Activated CD4-positive, alpha-beta T cell treated with anti-CD3 and anti-CD28 coated beads, Interleukin-2, amount 10 ng/mL, durations not matched to agents 24 days and 14 days (primary cell): ENCODE measurements at regions not wholly inside any gene's neighbourhood (a gene's known extent, or its start where the extent isn't known, plus 50 kb on each side); places are given as distances from the start of the nearest gene placed in this dataset.
"Not testable (repeated sequence)": the region's sequence is repeated elsewhere in the genome, so short reads cannot be mapped to it uniquely, and the experiment has no call there.

Source experiments
- DNase-seq: peaks from one replicate; pipeline ENCODE4 v3.0.0; 2022
- H3K27ac Mint-ChIP-seq: one replicate; pipeline ENCODE4 v1.8.0; 2022; ENCODE audit warnings: mild to moderate bottlenecking, mixed read lengths
- H3K27me3 Mint-ChIP-seq: one replicate; pipeline ENCODE4 v1.8.0; 2022; ENCODE audit warnings: mixed read lengths
- H3K36me3 Mint-ChIP-seq: one replicate; pipeline ENCODE4 v1.8.0; 2022; ENCODE audit warnings: low read depth, mild to moderate bottlenecking, mixed read lengths
- H3K4me1 Mint-ChIP-seq: one replicate; pipeline ENCODE4 v1.8.0; 2021; ENCODE audit warnings: mixed read lengths
- H3K4me3 Mint-ChIP-seq: one replicate; pipeline ENCODE4 v1.8.0; 2022; ENCODE audit warnings: mild to moderate bottlenecking, moderate library complexity, mixed read lengths
- H3K9me3 Mint-ChIP-seq: one replicate; pipeline ENCODE4 v1.8.0; 2021; ENCODE audit warnings: mixed read lengths
- intact Hi-C: fragments of 100-400 bp; cut with micrococcal nuclease; formaldehyde crosslinking; loops from one replicate; pipeline ENCODE4 v1.15.1; 2023

- no peaks in the 10 kb centered on the region for H3K9me3 Mint-ChIP-seq
- no peak overlapping the region for H3K4me3 Mint-ChIP-seq
- intact Hi-C loops: no loop called here
- H3K27me3 Mint-ChIP-seq: no peaks in the 10 kb centered on the region
- no peak for DNase-seq
- no peaks in the 10 kb centered on the region for H3K4me1 Mint-ChIP-seq
- H3K36me3 Mint-ChIP-seq: no peaks in the 10 kb centered on the region
- no peak overlapping the region for H3K27ac Mint-ChIP-seq
These were observed 80.5 kb upstream of the PPARGC1A start for GRCh38 chr4:23970201-23970850.

DNA sequence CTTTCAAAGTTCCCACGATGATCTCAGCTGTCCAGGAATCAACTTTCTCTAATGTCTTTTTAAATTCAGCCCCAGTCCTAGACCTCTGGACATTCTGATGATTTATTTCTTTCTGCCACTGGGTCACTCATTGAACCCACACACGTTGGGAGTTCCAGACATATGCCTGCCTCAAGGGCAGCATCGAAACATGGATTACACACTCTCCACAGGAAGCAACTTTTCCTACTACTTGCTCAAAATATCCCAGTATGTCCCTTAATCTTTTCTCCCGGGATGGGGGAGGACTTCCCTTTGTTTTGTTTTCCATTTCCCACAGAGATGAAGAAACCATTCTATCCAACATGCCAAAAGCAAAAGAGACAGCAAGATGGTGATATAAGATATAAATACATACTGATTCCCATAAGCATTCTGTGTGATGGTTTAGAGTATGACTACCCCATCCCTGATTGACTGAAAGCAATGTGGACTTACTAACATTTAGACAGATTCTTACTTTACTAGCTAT lies 79.8 kb upstream of the PPARGC1A start:
- DNase-seq: no peak
- Mint-ChIP-seq H3K4me3 (no peak overlapping the region), H3K27me3 (no peaks in the 10 kb centered on the region), H3K27ac (no peak overlapping the region), H3K9me3 (no peaks in the 10 kb centered on the region), H3K4me1 (no peaks in the 10 kb centered on the region), H3K36me3 (no peaks in the 10 kb centered on the region)
- intact Hi-C loops: no loop called here

DNA sequence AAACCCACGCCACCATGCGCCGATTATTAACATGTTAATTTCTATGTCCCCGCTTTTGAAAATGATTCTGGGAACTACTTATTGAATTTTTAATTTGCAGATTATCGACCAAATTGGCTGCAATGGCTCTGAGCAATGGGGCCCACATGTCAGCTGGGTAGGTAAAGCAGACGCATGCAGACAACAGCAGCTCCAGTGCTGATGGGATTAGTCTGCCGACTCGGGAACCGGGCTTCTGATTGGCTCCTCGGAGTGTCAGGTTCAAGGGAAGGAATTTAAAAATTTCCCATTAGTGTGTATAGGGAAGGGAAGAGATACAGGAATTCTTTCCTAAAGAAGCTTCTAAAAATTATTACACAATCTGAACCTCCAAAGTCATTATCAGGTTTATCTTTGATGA lies 77.4 kb upstream of the PPARGC1A start:
- Mint-ChIP-seq H3K4me1 (no peaks in the 10 kb centered on the region), H3K36me3 (no peaks in the 10 kb centered on the region), H3K27me3 (no peaks in the 10 kb centered on the region), H3K4me3 (no peak overlapping the region), H3K27ac (no peak overlapping the region), H3K9me3 (no peaks in the 10 kb centered on the region)
- no peak for DNase-seq
- intact Hi-C loops: no loop called here

DNA sequence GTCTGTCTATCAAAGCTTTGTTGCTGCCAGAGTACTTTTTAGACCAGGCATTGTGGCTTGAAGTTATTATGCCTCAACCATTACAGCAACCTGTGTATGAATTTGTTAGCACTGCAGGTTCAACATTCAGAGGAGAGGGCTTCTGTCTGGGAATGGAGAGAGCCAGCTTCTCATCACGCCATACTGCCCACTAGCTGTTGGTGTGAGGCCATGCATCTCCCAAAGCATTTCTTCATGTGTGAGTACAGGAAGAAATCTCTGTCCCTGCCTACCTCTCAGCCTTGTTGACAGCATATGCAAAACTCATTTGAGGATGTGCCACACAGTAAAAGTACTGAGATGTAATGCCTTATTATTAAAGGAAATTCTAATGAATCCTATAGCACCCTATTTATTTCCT lies 76.9 kb upstream of the PPARGC1A start:
- Mint-ChIP-seq H3K4me3 (no peak overlapping the region), H3K4me1 (no peaks in the 10 kb centered on the region), H3K27ac (no peak overlapping the region), H3K9me3 (no peaks in the 10 kb centered on the region), H3K27me3 (no peaks in the 10 kb centered on the region), H3K36me3 (no peaks in the 10 kb centered on the region)
- no peak for DNase-seq
- intact Hi-C loops: no loop called here

- H3K27ac Mint-ChIP-seq: no peak overlapping the region
- no peaks in the 10 kb centered on the region for H3K4me1 Mint-ChIP-seq
- intact Hi-C loops: no loop called here
- no peaks in the 10 kb centered on the region for H3K27me3 Mint-ChIP-seq
- no peaks in the 10 kb centered on the region for H3K36me3 Mint-ChIP-seq
- H3K9me3 Mint-ChIP-seq: no peaks in the 10 kb centered on the region
- no peak overlapping the region for H3K4me3 Mint-ChIP-seq
- no peak for DNase-seq
These were observed 72.6 kb upstream of the PPARGC1A start for GRCh38 chr4:23962462-23962861.

DNA sequence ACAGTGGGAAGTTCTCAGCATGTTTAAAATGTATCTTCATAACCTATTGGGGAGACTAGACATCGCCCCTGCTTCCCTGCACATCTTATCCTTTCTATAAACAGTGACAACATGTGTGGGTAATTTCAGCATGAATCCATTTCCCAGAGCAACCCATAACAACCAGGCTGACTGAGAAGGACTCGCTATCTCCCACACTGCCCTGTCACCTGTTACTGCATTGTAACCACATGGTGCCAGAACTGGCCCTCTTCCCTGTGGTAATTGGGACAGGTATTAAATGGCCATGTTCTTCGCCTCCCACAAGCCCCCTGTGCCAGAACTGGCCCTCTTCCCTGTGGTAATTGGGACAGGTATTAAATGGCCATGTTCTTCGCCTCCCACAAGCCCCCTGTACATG lies 71.5 kb upstream of the PPARGC1A start:
- not testable (repeated sequence) for H3K27me3 Mint-ChIP-seq, DNase-seq

DNA sequence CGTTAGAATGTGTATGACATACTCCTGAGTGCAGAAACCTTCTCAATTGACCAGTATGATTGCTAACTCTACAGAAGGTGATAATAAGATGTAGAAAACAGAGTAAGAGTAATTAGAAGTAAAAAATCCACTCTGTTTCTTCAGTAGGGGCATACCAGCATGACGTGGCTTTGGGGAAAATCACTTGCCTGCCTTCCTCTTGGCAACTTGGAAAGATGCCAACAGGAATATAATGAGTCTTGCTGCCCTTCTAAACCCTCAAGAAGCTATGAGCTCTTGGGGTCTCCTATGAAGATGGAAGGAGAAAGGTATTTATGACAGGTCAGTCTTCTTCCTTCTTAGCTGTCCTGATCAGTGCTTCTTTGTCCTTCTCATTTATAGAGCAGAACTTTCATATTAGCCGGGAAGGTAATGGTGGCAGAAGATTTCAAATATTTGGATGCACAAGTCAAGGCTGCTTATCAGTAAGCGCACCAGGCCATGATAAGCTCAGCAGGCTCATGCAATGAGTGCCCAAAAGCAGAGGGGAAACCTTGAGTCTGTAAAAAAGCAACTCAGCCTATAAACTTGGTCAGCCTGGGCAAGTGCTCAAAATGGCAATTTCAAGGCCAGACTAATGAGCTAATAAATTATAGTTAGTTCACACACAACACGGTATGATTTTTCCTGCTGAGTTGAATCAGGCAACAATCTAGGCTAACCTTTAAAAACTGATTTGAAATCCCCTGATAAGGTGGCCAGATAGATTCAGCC lies 69.7 kb upstream of the PPARGC1A start:
- Mint-ChIP-seq H3K36me3 (no peaks in the 10 kb centered on the region), H3K27ac (no peak overlapping the region), H3K27me3 (no peaks in the 10 kb centered on the region), H3K4me1 (no peaks in the 10 kb centered on the region), H3K9me3 (no peaks in the 10 kb centered on the region), H3K4me3 (no peak overlapping the region)
- DNase-seq: no peak
- intact Hi-C loops: no loop called here

More for the DNA sequence above, 71.5 kb upstream of the PPARGC1A start:
- H3K4me3 Mint-ChIP-seq, H3K36me3 Mint-ChIP-seq, H3K27ac Mint-ChIP-seq, H3K4me1 Mint-ChIP-seq, intact Hi-C loops, H3K9me3 Mint-ChIP-seq: not testable (repeated sequence)

- no peak for DNase-seq
- H3K9me3 Mint-ChIP-seq: no peaks in the 10 kb centered on the region
- no peaks in the 10 kb centered on the region for H3K36me3 Mint-ChIP-seq
- no peaks in the 10 kb centered on the region for H3K27me3 Mint-ChIP-seq
- no peaks in the 10 kb centered on the region for H3K4me1 Mint-ChIP-seq
- no peak overlapping the region for H3K27ac Mint-ChIP-seq
- no peak overlapping the region for H3K4me3 Mint-ChIP-seq
- intact Hi-C loops: no loop called here
These were observed 68.9 kb upstream of the PPARGC1A start for GRCh38 chr4:23958749-23959148.

DNA sequence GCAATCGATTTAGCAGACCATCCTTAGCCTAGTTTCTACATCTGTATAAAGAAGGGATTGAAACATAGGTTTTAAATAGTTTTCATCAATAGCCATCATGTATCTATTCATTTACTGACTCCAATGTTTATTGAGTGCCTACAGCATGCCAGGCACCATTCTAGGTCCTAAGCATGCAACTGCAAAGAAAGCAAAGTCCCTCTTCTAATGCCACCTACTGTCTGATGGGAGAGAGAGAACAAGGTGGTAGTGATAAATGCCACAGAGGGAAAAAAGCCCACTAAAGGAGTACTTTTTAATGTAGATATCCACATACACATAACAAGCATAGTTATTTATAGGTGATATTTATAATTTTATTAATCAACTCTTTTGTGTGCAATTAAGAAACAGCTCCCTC lies 67.6 kb upstream of the PPARGC1A start:
- no peak for DNase-seq
- no peak overlapping the region for H3K27ac Mint-ChIP-seq
- H3K4me1 Mint-ChIP-seq: no peaks in the 10 kb centered on the region
- intact Hi-C loops: no loop called here
- no peak overlapping the region for H3K4me3 Mint-ChIP-seq
- no peaks in the 10 kb centered on the region for H3K36me3 Mint-ChIP-seq
- no peaks in the 10 kb centered on the region for H3K27me3 Mint-ChIP-seq
- H3K9me3 Mint-ChIP-seq: no peaks in the 10 kb centered on the region

GRCh38 chr4:23956601-23957364 lies 66.9 kb upstream of the PPARGC1A start:
- H3K36me3 Mint-ChIP-seq: no peaks in the 10 kb centered on the region
- intact Hi-C loops: no loop called here
- H3K27ac Mint-ChIP-seq: no peak overlapping the region
- H3K27me3 Mint-ChIP-seq: no peaks in the 10 kb centered on the region
- no peaks in the 10 kb centered on the region for H3K4me1 Mint-ChIP-seq
- H3K9me3 Mint-ChIP-seq: no peaks in the 10 kb centered on the region
- no peak for DNase-seq
- H3K4me3 Mint-ChIP-seq: no peak overlapping the region

- Mint-ChIP-seq H3K36me3 (no peaks in the 10 kb centered on the region), H3K27me3 (no peaks in the 10 kb centered on the region), H3K4me3 (no peak overlapping the region), H3K27ac (no peak overlapping the region), H3K9me3 (no peaks in the 10 kb centered on the region), H3K4me1 (no peaks in the 10 kb centered on the region)
- intact Hi-C loops: no loop called here
- no peak for DNase-seq
These were observed 62.4 kb upstream of the PPARGC1A start for GRCh38 chr4:23952258-23952657.

GRCh38 chr4:23947826-23948225 lies 58.0 kb upstream of the PPARGC1A start:
- Mint-ChIP-seq H3K36me3 (no peaks in the 10 kb centered on the region), H3K27me3 (no peaks in the 10 kb centered on the region), H3K4me3 (no peak overlapping the region), H3K9me3 (no peaks in the 10 kb centered on the region), H3K4me1 (no peaks in the 10 kb centered on the region), H3K27ac (no peak overlapping the region)
- no peak for DNase-seq
- intact Hi-C loops: no loop called here

DNA sequence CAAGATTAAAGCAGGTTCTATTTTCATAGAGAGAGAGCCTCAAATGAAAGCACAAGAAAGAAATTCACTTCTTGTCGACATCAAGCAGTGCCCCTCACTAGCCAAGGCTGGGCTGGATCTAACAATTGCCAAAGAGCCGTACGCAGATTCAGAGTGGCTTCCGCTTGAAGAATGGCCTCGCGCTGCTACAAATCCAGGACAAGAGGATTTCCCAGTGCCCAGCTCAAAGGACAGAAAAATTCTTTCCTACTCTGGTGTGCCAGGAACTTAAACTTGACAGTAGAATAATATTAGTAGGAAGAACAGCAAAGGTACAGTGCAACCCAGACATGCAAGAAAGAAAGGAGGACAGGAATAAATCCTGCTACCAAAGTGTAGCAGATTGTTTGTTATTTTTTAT lies 56.5 kb upstream of the PPARGC1A start:
- DNase-seq: no peak
- intact Hi-C loops: no loop called here

DNA sequence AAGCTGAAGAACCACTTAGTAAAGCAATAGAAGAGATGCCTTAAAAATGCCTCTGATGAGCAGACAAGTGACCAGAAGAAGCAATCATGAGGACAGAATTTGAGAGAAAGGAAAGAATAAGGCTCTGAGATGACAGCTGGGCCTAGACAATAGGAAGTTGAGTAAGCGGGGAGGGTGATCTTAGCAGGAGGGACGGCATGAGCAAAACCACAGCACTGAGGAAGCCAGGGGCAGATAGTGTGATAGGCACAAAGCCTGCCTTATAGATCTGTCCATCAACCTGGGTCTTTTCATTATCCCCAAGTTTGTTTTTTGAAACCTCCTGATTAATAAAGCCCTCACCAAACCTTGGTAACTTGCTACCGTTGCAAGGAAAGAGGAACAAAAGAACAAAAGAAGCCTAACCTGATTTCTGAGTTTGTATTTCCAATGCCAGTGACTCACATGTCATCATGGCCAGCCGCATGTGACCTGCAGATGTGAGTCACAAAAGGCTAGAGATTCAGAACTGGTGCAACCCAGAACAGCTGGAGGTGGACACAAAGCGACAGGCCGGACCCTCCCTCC lies 55.7 kb upstream of the PPARGC1A start:
- Mint-ChIP-seq H3K4me1 (no peaks in the 10 kb centered on the region), H3K27ac (no peak overlapping the region), H3K4me3 (no peak overlapping the region), H3K27me3 (no peaks in the 10 kb centered on the region), H3K36me3 (no peaks in the 10 kb centered on the region), H3K9me3 (no peaks in the 10 kb centered on the region)
- no peak for DNase-seq
- intact Hi-C loops: no loop called here

More for the DNA sequence above, 56.5 kb upstream of the PPARGC1A start:
- no peaks in the 10 kb centered on the region for H3K27me3 Mint-ChIP-seq
- no peaks in the 10 kb centered on the region for H3K4me1 Mint-ChIP-seq
- H3K9me3 Mint-ChIP-seq: no peaks in the 10 kb centered on the region
- no peak overlapping the region for H3K4me3 Mint-ChIP-seq
- H3K36me3 Mint-ChIP-seq: no peaks in the 10 kb centered on the region
- no peak overlapping the region for H3K27ac Mint-ChIP-seq
